GM12865 (cell line): ENCODE measurements at regions not wholly inside any gene's neighbourhood (a gene's known extent, or its start where the extent isn't known, plus 50 kb on each side); places are given as distances from the start of the nearest gene placed in this dataset.

Source experiments
- DNase-seq: peaks from one replicate; pipeline ENCODE4 v3.0.0; 2010; ENCODE audit warnings: low read depth
- H3K4me3 ChIP-seq: 2 replicates; pipeline ENCODE4 v1.5.1; 2011; ENCODE audit warnings: mild to moderate bottlenecking, low read depth, low read length, control low read depth
- CTCF ChIP-seq: IDR thresholded peaks from 2 replicates; pipeline ENCODE4 v1.5.1; 2011; ENCODE audit warnings: low read length, control low read depth, low read depth, inconsistent platforms; ENCODE audit not compliant: insufficient read depth; ENCODE audit errors: missing control alignments

GRCh38 chr9:87286506-87286905, 211.2 kb upstream of the DAPK1 start:
- no peak overlapping the region for H3K4me3 ChIP-seq
- TF ChIP-seq CTCF, result no peak
- no peak for DNase-seq

- no peak overlapping the region for H3K4me3 ChIP-seq
- DNase-seq, result no peak
- no peak for TF ChIP-seq CTCF
Observed at GRCh38 chr9:87290241-87291052, 207.2 kb upstream of the DAPK1 start.

GRCh38 chr9:87292449-87293191, 205.0 kb upstream of the DAPK1 start:
- TF ChIP-seq CTCF, result no peak
- no peak overlapping the region for H3K4me3 ChIP-seq
- no peak for DNase-seq

- no peak overlapping the region for H3K4me3 ChIP-seq
- no peak for TF ChIP-seq CTCF
- DNase-seq, result no peak
Observed at GRCh38 chr9:87294126-87294525, 203.5 kb upstream of the DAPK1 start.

GRCh38 chr9:87300915-87301314, 196.8 kb upstream of the DAPK1 start:
- no peak overlapping the region for H3K4me3 ChIP-seq
- TF ChIP-seq CTCF, result no peak
- no peak for DNase-seq

GRCh38 chr9:87301371-87301770, 196.3 kb upstream of the DAPK1 start:
- no peak overlapping the region for H3K4me3 ChIP-seq
- DNase-seq, result no peak
- TF ChIP-seq CTCF, result no peak
